ENCODE measurements at regions not wholly inside any gene's neighbourhood (a gene's known extent, or its start where the extent isn't known, plus 50 kb on each side); places are given as distances from the start of the nearest gene placed in this dataset.
"Not testable (repeated sequence)": the region's sequence is repeated elsewhere in the genome, so short reads cannot be mapped to it uniquely, and the experiment has no call there.

- DNase-seq (ENCODE audit: low spot score) = no peak
These were observed 190.7 kb downstream of the CDCA7 start for GRCh38 chr2:173545364-173545763.

DNA sequence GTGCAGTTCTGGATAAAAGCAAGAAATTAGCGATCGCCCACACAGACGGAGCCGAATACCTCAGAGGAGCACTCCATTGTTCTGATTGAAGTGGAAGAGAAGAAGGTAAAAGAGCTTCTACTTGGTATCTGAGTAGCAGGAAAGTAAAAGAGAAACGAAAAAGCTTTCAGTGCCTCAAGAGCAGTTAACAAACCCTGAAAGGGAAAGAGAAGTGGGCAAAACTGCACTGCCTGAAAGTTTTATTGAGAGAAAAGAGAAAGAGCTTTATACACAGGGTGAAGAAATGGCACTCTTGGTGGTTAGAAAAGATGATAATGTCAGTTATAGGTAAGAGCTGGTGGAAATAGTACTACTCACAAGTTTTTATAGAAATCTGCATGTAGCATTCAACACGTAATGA lies 192.8 kb downstream of the CDCA7 start:
- no peak for DNase-seq (ENCODE audit: low spot score)

DNA sequence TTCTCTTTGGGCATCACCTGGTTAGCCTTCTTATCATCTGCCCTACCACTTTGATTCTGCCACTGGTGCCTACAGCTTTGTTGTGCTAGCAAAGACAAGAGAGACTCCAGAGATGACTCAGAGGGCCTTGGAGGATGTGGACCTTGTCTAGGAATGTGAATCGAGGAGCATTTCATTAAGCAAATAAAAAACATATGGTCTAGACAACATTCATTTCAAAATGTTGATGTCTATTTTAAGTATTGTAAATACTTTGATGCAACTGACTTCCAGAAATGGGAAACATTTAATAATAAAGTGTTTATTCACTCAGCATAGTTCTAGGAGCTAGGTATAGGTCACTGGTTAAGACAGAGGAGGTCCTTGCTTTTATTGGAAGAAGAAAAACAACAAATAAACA lies 195.5 kb downstream of the CDCA7 start:
- no peak for DNase-seq (ENCODE audit: low spot score)

GRCh38 chr2:173552531-173552930 lies 197.9 kb downstream of the CDCA7 start:
- no peak for DNase-seq (ENCODE audit: low spot score)

DNA sequence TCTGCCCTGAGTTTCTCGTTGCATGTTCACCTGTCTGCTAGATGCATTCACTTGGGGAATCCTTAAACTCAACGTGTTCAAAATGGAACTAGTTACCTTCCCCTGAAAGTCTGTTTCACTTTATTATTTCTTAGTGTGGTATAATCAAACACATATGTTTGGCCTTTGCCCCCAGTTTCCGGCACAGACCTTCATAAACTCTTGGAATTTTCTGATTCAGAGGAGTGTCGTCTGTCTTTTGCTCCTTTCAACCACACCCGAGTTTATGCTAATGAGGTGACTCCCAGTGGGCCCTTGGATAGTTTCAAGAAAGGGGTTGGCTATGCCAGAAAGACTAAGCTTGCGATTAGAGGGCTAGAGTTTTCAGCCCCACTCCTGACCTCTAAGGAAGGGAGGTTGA lies 198.9 kb downstream of the CDCA7 start:
- no peak for DNase-seq (ENCODE audit: low spot score)

DNA sequence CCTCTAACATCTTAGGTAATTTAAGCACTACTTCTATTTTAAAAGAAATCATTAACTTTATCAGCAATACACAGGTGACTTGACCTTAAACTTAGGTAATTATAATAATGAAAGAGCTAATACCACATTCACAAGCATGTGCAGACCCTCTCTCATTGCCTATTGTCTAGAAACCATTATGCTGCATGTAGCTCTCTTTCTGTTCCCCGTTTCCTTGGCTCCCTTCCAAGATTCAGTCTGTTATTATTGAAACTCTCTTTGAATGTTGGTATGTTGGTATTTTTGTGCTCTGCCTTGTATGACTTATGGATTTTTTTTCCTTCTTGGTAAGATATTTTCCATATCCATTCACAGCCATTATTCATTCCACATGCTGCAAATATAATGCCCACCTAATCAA lies 201.2 kb downstream of the CDCA7 start:
- DNase-seq (ENCODE audit: low spot score) = peak; percentile 68

DNA sequence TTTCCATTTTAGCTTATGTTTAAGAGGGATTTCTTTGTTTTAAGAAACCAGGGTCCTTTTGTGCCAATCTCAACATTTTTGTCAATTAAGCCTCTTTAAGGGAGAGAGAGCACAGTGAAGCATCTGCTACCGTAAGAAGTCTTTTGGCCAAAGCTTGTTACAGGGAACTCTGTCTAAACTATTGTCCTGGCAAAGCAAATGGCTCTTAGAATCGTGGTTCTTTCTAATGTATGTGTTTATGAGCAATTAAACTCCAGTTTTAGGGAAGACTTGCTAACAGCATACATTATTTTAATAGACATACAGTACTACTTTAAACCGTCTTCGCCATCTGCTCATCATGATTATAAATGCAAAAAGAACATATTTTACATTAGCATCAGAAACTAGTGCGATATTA lies 202.1 kb downstream of the CDCA7 start:
- no peak for DNase-seq (ENCODE audit: low spot score)

- no peak for DNase-seq (ENCODE audit: low spot score)
These were observed 202.8 kb downstream of the CDCA7 start for GRCh38 chr2:173557497-173557896.

GRCh38 chr2:173567493-173567892 lies 212.8 kb downstream of the CDCA7 start:
- no peak for DNase-seq (ENCODE audit: low spot score)

DNA sequence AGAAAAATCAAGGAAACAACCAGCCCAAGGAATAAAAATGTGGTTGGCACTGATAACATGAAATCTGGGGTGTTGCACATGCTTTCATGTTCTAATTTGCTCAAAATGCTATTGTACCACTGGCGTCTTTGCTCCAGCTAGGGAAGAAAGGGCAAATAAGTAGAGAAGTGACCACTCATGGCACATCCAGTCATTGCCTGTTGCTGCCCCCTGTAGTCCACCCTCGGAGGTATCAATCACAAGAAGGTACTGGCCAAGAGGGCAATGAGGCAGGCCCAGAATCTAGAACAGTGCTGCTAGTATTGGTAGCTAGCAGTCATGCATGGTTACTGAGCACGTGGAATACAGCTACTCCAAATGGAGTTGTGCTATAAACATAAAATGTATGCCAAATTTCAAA lies 213.4 kb downstream of the CDCA7 start:
- no peak for DNase-seq (ENCODE audit: low spot score)

DNA sequence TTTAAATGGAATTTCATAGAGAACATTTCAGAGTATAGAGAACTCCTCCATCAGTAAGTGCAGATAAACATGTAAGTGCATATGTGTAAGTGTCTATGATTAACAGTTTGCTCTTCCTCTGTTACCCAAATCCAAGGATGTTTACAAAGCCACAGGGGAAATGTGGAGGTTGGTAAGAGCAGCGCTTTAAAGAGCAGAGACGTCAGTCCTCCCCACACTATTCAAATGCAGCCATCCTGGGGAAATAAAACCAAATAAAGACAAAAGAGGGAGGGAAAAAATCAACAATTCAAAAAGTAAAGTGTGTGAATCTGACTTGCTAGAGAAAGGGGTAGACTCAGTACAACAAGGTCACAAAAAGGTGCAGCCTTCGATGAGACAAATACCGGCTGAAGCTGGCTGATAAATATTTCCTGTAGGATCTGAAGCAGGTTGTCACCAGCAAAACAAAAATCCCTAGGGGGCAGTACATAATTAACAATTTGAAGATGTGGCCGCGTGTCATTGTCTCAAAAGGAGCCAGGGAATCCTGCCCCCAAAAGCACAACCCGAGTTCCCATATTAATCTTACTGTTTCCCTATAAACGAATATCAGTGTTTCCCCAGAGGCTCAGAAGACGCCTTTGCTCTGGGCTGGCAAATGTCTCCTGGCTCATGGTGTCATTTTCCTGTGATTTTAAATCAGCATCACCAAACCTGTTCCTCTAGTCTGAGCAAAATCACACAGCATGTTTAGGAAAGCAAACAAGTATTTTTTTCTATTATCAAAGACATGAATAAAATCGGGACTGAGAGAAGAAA lies 216.5 kb downstream of the CDCA7 start:
- DNase-seq (ENCODE audit: low spot score) = peak; percentile 46

DNA sequence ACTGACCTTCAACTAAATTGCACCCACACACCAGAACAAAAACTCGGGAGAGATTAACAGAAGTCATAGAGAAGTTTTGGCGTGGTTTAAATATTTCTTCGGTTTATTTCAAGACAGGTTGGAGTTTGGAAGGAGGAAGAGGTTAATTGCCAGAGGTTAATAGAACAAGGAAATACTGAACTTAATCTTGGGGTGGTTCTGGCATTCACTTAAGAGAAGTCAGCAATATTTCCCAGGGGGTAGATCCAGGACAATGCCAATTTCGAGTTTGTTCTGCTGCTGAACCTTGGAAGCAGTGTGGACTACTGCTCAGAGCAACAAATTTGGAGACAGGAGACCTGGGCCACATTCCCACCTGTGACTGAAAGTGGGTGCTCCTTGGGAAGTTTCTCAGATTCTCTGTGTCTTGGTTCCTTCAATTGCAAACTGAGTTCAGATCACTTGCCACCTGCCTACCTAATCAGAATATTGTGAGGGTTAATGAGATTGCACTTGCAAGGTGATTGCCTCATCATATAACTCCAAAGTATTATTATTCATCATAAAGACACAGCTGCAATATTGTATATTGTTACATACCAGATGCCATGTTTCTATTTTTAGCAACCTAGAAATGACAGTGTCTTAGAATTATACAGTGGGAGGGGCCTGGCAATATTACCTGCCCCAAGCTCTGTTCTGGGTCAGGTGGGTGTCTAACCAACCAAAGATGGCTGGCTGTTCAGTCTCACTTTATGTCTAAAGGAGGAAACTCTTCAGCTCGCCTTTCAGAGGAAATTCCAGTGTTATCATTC lies 217.4 kb downstream of the CDCA7 start:
- no peak for DNase-seq (ENCODE audit: low spot score)

GRCh38 chr2:173572848-173573247 lies 218.2 kb downstream of the CDCA7 start:
- no peak for DNase-seq (ENCODE audit: low spot score)

DNA sequence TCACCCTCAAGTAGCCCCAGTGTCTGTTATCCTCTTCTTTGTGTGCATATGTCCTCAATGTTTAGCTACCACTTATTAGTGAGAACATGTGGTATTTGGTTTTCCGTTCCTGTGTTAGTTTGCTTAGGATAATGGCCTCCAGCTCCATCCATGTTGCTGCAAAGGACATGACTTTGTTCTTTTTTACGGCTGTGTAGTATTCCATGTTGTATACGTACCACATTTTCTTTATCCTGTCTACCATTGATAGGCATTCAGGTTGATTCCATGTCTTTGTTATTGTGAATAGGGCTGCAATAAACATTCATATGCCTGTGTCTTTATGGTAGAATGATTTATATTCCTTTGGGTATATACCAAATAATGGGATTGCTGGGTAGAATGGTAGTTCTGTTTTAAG lies 219.1 kb downstream of the CDCA7 start:
- not testable (repeated sequence) for DNase-seq (ENCODE audit: low spot score)

DNA sequence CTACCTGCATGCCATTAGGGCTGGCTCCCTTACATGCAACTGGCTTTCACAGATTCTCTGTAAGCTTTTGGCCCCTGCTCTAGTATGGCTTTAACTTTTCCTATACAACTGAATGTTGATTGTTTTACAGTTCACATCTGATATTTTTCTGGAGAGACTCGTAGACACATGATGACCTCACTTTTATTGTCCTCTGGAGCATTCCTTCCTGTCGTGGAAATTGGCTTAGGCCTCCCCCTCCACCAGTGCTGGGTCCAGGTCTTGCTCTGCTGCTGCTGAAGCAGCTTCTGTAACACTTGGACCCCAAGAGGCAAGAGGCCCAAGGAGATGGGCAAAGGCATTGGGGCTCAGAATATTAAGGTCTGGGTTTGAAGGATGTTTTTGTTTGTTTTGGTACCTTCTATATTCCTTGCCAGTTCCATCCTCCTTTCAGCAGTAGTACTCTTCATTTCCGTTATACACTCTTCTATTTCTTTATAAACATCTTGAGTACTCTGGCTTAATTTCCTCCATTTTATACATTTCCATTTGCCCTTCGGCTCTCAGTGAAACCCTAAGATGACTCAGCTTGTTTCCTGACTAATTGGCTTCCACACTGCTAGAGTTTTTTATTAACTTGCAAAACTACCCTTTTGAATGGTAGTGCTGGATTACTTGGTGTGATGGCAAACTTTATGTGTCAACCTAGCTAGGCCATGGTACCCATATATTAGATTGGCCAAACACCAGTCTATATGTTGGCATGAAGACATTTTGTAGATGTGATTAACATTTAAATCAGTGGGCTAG lies 219.8 kb downstream of the CDCA7 start:
- DNase-seq (ENCODE audit: low spot score) = no peak

DNA sequence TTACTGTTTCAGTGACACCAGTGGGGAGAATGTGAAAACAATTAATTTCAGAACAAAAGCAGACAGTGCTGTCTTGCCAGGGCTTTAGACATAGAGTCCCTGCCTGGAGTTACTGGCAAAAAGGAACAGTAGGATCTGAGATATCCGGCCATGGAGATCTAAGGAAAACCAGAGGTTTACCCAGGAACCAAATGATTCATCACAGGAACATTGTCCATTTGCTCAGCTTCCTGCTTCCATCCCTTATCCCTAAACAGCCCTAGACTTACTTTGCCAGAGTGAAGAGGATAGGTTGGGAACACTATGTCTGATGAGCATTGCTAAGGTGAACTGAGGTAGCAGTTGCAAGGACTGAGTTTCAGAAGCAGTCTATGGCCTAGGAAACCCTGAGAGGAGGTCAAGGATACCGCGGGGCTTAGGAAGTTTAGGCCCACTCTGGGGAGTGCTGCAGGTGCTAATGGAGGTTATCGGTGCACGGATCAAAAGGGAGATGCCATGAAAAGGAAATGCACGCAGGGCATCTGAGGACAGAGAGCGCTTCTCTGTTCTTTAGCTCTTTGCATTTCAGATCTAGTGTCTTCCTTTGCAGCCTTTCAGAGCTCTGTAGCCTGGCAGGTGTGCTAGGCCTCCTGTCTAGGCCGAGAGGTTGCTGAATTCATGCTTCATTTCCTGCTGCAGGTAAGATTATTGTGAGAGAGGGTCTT lies 223.9 kb downstream of the CDCA7 start:
- DNase-seq (ENCODE audit: low spot score) = no peak

GRCh38 chr2:173580351-173580750 lies 225.7 kb downstream of the CDCA7 start:
- DNase-seq (ENCODE audit: low spot score) = no peak

- DNase-seq (ENCODE audit: low spot score) = no peak
These were observed 226.3 kb downstream of the CDCA7 start for GRCh38 chr2:173580956-173581355.

- no peak for DNase-seq (ENCODE audit: low spot score)
These were observed 228.5 kb downstream of the CDCA7 start for GRCh38 chr2:173583196-173583595.

DNA sequence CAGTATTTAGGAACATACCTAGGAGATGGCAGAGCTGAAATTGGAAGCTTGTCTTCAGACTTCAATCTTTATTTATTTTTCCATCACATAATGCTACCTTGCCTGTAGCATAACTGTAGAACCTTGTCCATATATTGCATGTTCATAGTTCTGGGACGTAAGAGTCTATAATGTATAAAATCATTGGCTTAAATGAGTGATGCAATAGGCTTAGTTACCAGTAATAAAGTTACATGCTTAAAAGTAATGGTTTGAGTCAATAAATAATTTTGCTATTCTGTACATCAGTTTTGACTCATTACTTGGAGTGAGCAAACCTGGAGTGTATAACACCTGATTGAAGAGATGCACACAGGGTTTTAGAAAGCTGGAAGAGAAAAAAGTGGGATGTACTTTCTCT lies 229.3 kb downstream of the CDCA7 start:
- no peak for DNase-seq (ENCODE audit: low spot score)

DNA sequence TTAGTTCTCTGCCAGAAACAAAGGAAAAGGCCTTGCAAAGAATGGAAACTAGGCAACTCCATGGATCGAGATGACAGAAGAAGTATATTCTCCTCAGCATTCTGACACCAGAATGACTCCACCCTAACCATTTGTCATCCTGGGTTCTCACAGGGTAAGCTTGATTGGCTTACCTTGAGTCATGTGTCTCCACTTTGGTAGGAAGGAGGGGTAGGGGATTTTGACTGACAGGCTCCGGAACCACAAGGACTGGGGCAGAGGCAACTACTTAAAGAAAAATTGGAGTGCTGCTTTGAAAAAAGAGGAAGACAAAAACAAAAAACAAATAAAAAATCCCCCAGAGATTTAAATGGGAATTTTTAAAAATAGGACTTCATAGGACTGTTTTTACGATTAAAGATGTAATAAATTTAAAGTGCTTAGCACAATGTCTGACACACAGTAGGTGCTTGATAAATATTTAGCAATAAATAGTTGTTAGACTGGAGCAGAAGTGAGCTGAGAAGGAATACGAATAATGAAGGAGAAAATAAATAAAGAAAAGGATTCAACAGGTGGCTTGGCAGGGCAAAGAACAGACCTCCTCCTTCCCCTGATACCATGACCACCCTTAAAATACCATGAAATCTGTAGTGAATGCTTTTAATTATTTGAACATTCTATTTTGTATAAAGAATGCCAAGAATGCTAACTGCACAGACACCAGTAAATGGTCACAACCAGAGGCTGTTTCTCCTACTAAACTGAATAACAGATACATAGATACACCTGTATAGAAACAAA lies 230.2 kb downstream of the CDCA7 start:
- DNase-seq (ENCODE audit: low spot score) = no peak

Measured in umbilical cord (tissue), 1 donor.